DOHH2 (cell line): ENCODE measurements at regions not wholly inside any gene's neighbourhood (a gene's known extent, or its start where the extent isn't known, plus 50 kb on each side); places are given as distances from the start of the nearest gene placed in this dataset.

Experiments
- H3F3A ChIP-seq: fragments of 200-600 bp; sonication (generic), shearing (Covaris generic); 2 replicates; pipeline ENCODE4 v1.6.0; 2016; ENCODE audit warnings: antibody characterized with exemption, mild to moderate bottlenecking; ENCODE audit not compliant: control insufficient read depth, insufficient read depth
- H3K27ac ChIP-seq: fragments of 200-600 bp; sonication (generic); 2 replicates; pipeline ENCODE4 v1.5.1; 2014; ENCODE audit warnings: low read depth, mild to moderate bottlenecking, low read length, moderate library complexity
- H3K27me3 ChIP-seq: fragments of 200-600 bp; sonication (generic); 2 replicates; pipeline ENCODE4 v1.6.1; 2014; ENCODE audit warnings: mild to moderate bottlenecking, low read length, mixed read lengths; ENCODE audit not compliant: control insufficient read depth
- H3K36me3 ChIP-seq: fragments of 200-600 bp; sonication (generic); 2 replicates; pipeline ENCODE4 v1.6.1; 2014; ENCODE audit warnings: mild to moderate bottlenecking, low read length, moderate library complexity, mixed read lengths; ENCODE audit not compliant: control insufficient read depth
- H3K4me1 ChIP-seq: fragments of 200-600 bp; sonication (generic); 2 replicates; pipeline ENCODE4 v1.6.1; 2014; ENCODE audit warnings: mild to moderate bottlenecking, low read length, mixed read lengths; ENCODE audit not compliant: control insufficient read depth
- H3K4me2 ChIP-seq: fragments of 200-600 bp; sonication (generic); 2 replicates; pipeline ENCODE4 v1.6.0; 2014; ENCODE audit warnings: mild to moderate bottlenecking, low read length, moderate library complexity
- H3K4me3 ChIP-seq: fragments of 200-600 bp; sonication (generic); 2 replicates; pipeline ENCODE4 v1.5.1; 2014; ENCODE audit warnings: mild to moderate bottlenecking, low read length, mixed read lengths
- H3K79me2 ChIP-seq: fragments of 200-600 bp; sonication (generic); 2 replicates; pipeline ENCODE4 v1.6.1; 2014; ENCODE audit warnings: mild to moderate bottlenecking, low read length, mixed read lengths; ENCODE audit not compliant: control insufficient read depth
- H3K9me2 ChIP-seq: fragments of 200-600 bp; sonication (generic); replicated peaks from 2 replicates; pipeline ENCODE4 v1.6.1; 2014; ENCODE audit warnings: mild to moderate bottlenecking, low read length, mixed read lengths; ENCODE audit not compliant: control insufficient read depth
- H3K9me3 ChIP-seq: fragments of 200-600 bp; sonication (generic); 2 replicates; pipeline ENCODE4 v1.6.1; 2014; ENCODE audit warnings: antibody characterized with exemption, low read length, mixed read lengths; ENCODE audit not compliant: control insufficient read depth, insufficient read depth
- H4K20me1 ChIP-seq: fragments of 200-600 bp; sonication (generic); 2 replicates; pipeline ENCODE4 v1.6.0; 2014; ENCODE audit warnings: low read depth, mild to moderate bottlenecking, antibody characterized with exemption, low read length, moderate library complexity; ENCODE audit not compliant: control insufficient read depth, insufficient read depth
- CTCF ChIP-seq: fragments of 200-600 bp; sonication (generic); IDR thresholded peaks from one replicate; pipeline ENCODE4 v1.5.1; 2014; ENCODE audit warnings: antibody characterized with exemption, mild to moderate bottlenecking, low read depth, low read length; ENCODE audit not compliant: poor library complexity, severe bottlenecking
- EZH2phosphoT487 ChIP-seq: fragments of 200-600 bp; sonication (generic); IDR thresholded peaks from 2 replicates; pipeline ENCODE4 v1.6.1; 2017; ENCODE audit warnings: borderline replicate concordance, mild to moderate bottlenecking, antibody characterized with exemption, low read length, moderate library complexity, mixed read lengths

- no peaks in the 10 kb centered on the region for H4K20me1 ChIP-seq
- H3K4me1 ChIP-seq, result no peaks in the 10 kb centered on the region
- H3K9me2 ChIP-seq, result no peaks in the 10 kb centered on the region
- H3K9me3 ChIP-seq, result no peaks in the 10 kb centered on the region
- H3K79me2 ChIP-seq, result no peaks in the 10 kb centered on the region
- no peaks in the 10 kb centered on the region for H3K36me3 ChIP-seq
- H3K27me3 ChIP-seq, result no peaks in the 10 kb centered on the region
- H3K4me2 ChIP-seq, result no peak overlapping the region
- no peak overlapping the region for H3K4me3 ChIP-seq
- no peak overlapping the region for H3K27ac ChIP-seq
- no peak for TF ChIP-seq CTCF
- no peak for TF ChIP-seq EZH2phosphoT487
- H3F3A ChIP-seq, result no peaks in the 10 kb centered on the region
These were observed 169.5 kb downstream of the BLID start for GRCh38 chr11:121946514-121946913.

GRCh38 chr11:121944556-121945230 lies 171.3 kb downstream of the BLID start:
- Histone ChIP-seq H3K27me3 (no peaks in the 10 kb centered on the region), H3K79me2 (no peaks in the 10 kb centered on the region), H3K9me3 (no peaks in the 10 kb centered on the region), H3K9me2 (no peaks in the 10 kb centered on the region), H4K20me1 (no peaks in the 10 kb centered on the region), H3F3A (no peaks in the 10 kb centered on the region), H3K4me3 (no peak overlapping the region), H3K36me3 (no peaks in the 10 kb centered on the region), H3K27ac (no peak overlapping the region), H3K4me1 (no peaks in the 10 kb centered on the region), H3K4me2 (no peak overlapping the region)
- TF ChIP-seq CTCF, result no peak
- TF ChIP-seq EZH2phosphoT487, result no peak

DNA sequence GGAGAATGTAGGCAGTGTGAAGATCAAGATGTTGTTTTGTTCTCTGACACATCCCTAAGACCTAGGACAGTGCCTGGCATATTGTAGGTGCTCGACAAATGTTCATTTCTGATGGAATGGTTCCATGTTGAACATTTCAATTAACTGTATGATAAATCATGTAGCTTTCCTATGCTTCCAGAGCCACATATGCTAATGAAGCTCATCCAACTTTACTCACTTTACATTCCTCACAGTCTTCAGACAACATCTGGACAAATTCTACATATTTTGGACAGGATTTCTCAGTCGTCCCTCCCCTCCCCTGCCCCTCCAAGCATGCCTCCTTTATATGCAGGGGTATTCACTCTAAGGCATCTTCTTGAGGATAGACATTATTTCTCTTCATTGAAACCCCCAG lies 177.9 kb downstream of the BLID start:
- Histone ChIP-seq H3K4me1 (no peaks in the 10 kb centered on the region), H3K4me2 (no peak overlapping the region), H4K20me1 (no peaks in the 10 kb centered on the region), H3K9me2 (no peaks in the 10 kb centered on the region), H3K4me3 (no peak overlapping the region), H3K36me3 (no peaks in the 10 kb centered on the region), H3K9me3 (no peaks in the 10 kb centered on the region), H3K27ac (no peak overlapping the region), H3F3A (no peaks in the 10 kb centered on the region), H3K27me3 (0 out of 2 replicates have a peak, but pooled peaks cover 3% of the 10 kb centered on the region), H3K79me2 (no peaks in the 10 kb centered on the region)
- no peak for TF ChIP-seq CTCF
- no peak for TF ChIP-seq EZH2phosphoT487
